Osteocyte (in vitro differentiated cells): ENCODE measurements at regions not wholly inside any gene's neighbourhood (a gene's known extent, or its start where the extent isn't known, plus 50 kb on each side); places are given as distances from the start of the nearest gene placed in this dataset.
"Not testable (repeated sequence)": the region's sequence is repeated elsewhere in the genome, so short reads cannot be mapped to it uniquely, and the experiment has no call there.

Source experiments
- DNase-seq: peaks from one replicate; pipeline ENCODE4 v3.0.0; 2021; ENCODE audit warnings: mixed read lengths; ENCODE audit not compliant: unreplicated experiment; ENCODE audit errors: extremely low spot score
- H3K27ac Mint-ChIP-seq: one replicate; pipeline ENCODE4 v1.8.0; 2021; ENCODE audit warnings: mild to moderate bottlenecking, mixed read lengths; ENCODE audit not compliant: unreplicated experiment
- H3K27me3 Mint-ChIP-seq: one replicate; pipeline ENCODE4 v1.8.0; 2021; ENCODE audit warnings: mixed read lengths; ENCODE audit not compliant: unreplicated experiment
- H3K36me3 Mint-ChIP-seq: one replicate; pipeline ENCODE4 v1.8.0; 2021; ENCODE audit warnings: mixed read lengths; ENCODE audit not compliant: unreplicated experiment
- H3K4me1 Mint-ChIP-seq: one replicate; pipeline ENCODE4 v1.8.0; 2021; ENCODE audit warnings: mixed read lengths; ENCODE audit not compliant: unreplicated experiment
- H3K4me3 Mint-ChIP-seq: one replicate; pipeline ENCODE4 v1.8.0; 2021; ENCODE audit warnings: mild to moderate bottlenecking, moderate library complexity, mixed read lengths; ENCODE audit not compliant: unreplicated experiment
- H3K9me3 Mint-ChIP-seq: one replicate; pipeline ENCODE4 v1.8.0; 2021; ENCODE audit warnings: mixed read lengths; ENCODE audit not compliant: unreplicated experiment
- TF ChIP-seq, protein P1 (sequence below): fragments of 200-600 bp; sonication (generic); IDR thresholded peaks from 2 replicates; pipeline ENCODE4 v1.5.0; 2021; ENCODE audit warnings: antibody characterized with exemption, mild to moderate bottlenecking, moderate library complexity

DNA sequence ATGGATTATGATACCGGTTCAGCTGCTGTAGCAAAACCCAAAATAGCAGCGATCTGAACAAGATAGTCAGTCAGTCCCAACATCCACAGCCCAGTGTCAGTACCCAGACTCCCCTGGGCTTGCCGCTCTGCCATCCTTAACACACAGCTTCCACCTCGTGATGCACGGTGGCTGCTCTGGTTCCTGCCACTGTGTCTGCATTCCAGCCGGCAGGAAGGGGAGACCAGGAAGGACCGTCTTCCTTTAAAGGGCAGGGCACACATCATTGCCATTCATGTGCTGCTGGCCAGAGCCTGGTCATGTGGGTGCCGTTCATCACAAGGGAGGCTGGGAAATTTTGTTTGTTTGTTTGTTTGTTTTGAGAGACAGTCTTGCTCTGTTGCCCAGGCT, 131.0 kb upstream of the IER5L start:
- peak; percentile 5 for DNase-seq
- H3K27me3 Mint-ChIP-seq = peaks cover 2% of the 10 kb centered on the region
- no peaks in the 10 kb centered on the region for H3K4me1 Mint-ChIP-seq
- no peaks in the 10 kb centered on the region for H3K36me3 Mint-ChIP-seq
- H3K4me3 Mint-ChIP-seq = no peak overlapping the region
- H3K27ac Mint-ChIP-seq = no peak overlapping the region
- H3K9me3 Mint-ChIP-seq = no peaks in the 10 kb centered on the region
- TF ChIP-seq, protein P1, sequence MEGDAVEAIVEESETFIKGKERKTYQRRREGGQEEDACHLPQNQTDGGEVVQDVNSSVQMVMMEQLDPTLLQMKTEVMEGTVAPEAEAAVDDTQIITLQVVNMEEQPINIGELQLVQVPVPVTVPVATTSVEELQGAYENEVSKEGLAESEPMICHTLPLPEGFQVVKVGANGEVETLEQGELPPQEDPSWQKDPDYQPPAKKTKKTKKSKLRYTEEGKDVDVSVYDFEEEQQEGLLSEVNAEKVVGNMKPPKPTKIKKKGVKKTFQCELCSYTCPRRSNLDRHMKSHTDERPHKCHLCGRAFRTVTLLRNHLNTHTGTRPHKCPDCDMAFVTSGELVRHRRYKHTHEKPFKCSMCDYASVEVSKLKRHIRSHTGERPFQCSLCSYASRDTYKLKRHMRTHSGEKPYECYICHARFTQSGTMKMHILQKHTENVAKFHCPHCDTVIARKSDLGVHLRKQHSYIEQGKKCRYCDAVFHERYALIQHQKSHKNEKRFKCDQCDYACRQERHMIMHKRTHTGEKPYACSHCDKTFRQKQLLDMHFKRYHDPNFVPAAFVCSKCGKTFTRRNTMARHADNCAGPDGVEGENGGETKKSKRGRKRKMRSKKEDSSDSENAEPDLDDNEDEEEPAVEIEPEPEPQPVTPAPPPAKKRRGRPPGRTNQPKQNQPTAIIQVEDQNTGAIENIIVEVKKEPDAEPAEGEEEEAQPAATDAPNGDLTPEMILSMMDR = no peak

DNA sequence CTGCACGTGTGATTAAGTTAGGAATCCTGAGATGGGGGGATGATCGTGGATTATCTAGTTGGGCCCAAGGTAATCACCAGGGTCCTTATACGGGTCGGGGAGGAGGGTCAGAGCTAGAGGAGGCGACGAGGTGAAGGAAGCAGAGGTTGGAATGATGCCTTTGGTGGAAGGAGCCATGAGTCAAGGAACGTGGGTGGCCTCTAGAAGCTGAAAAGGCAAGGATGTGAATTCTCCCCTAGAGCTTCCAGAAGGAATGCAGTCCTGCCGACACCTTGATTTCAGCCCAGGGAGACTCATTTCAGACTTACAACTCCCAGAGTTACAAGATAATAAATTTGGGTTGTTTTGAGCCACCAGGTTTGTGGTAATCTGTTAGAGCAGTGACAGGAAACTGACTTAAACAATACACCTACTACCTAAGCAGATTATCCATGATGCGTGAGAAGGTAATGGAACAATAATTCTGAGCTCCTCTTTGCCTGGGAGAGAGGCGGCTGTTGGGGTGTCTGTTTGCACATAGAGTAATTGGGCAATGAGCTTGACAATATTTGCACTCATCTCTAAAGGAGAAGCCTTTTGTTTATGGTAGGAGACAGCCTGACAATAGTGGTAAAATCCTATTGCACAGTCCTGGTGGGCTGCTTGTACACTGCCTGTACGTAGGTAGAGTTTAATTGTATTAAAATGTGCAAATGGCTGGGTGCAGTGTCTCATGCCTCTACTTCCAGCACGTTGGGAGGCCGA, 129.3 kb upstream of the IER5L start:
- Mint-ChIP-seq H3K27ac (no peak overlapping the region), H3K36me3 (no peaks in the 10 kb centered on the region)

DNA sequence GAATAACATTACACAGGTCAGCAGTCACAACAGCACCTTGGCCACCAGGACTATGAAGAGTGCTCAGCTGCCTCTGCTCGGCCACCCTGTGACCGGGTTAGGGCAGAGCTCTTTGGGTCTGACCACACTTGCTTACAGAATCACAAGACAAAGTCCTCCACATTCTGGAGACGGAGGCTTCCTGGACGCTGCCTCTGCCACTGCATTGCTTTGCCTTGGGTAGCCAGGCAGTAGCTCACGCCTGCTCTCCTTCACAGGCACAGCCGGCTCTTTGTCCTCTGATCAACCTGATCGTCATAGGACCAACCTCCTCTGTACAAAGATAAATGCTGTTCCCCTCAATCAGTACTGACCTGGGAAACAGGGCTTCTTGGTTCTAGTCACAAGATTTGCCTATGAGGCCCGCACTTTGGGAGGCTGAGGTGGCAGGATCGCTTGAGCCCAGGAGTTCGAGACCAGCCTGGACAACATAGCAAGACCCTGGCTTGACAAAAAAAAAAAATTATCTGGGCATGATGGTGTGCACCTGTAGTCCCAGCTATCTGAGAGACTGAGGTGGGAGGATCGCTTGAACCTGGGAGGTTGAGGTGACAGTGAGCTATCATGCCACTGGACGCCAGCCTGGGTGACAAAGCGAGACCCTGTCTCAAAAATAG, 128.4 kb upstream of the IER5L start:
- TF ChIP-seq, protein P1 = no peak
- DNase-seq = peak; percentile 70
- Mint-ChIP-seq H3K27ac (no peak overlapping the region), H3K4me3 (no peak overlapping the region), H3K9me3 (no peaks in the 10 kb centered on the region), H3K27me3 (peaks cover 2% of the 10 kb centered on the region), H3K36me3 (no peaks in the 10 kb centered on the region), H3K4me1 (no peaks in the 10 kb centered on the region)

More for the DNA sequence above, 129.3 kb upstream of the IER5L start:
- Mint-ChIP-seq H3K4me1 (no peaks in the 10 kb centered on the region), H3K4me3 (no peak overlapping the region), H3K9me3 (no peaks in the 10 kb centered on the region), H3K27me3 (peaks cover 2% of the 10 kb centered on the region)
- TF ChIP-seq, protein P1 = no peak
- no peak for DNase-seq

DNA sequence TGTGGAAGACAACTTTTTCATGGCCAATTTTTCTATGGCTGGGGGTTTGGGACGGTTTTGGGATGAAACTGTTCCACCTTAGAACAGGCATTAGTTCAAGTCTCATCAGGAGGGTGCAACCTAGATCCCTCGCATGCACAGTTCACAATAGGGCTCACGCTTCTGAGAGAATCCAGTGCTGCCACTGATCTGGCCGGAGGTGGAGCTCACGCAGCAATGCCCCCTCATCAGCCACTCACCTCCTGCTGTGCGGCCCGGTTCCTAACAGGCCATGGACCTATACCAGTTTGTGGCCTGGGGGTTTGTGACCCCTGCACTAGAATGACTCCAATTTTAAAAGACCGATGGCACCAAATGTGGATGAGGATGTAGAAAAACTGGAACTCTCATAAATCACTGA, 127.2 kb upstream of the IER5L start:
- peak; percentile 56 for DNase-seq
- H3K4me3 Mint-ChIP-seq = no peak overlapping the region
- H3K4me1 Mint-ChIP-seq = no peaks in the 10 kb centered on the region
- H3K9me3 Mint-ChIP-seq = no peaks in the 10 kb centered on the region
- no peak overlapping the region for H3K27ac Mint-ChIP-seq
- H3K27me3 Mint-ChIP-seq = peaks cover 2% of the 10 kb centered on the region
- no peaks in the 10 kb centered on the region for H3K36me3 Mint-ChIP-seq
- TF ChIP-seq, protein P1 = no peak

DNA sequence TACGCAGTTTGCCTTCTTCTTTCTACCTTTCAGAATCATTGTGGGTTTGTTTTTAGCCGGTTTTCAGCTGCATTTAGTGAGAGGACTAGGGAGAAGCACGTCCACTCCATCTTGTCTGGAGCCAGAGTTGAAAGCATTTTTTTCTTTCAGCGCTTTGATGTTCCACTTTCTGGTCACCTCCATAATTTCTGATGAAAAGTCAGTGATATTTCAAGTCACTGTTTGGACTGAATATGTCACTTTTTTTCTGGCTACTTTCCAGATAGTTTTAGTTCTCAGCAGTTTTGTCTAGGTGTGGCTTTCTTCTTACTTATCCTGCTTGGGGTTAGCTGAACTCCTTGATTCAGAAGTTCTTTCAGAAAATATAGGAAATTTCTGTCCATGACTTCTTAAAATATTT, 123.9 kb upstream of the IER5L start:
- H3K4me1 Mint-ChIP-seq = no peaks in the 10 kb centered on the region
- no peak for DNase-seq
- no peak overlapping the region for H3K27ac Mint-ChIP-seq
- H3K4me3 Mint-ChIP-seq = no peak overlapping the region
- TF ChIP-seq, protein P1 = no peak
- peaks cover 22% of the 10 kb centered on the region for H3K9me3 Mint-ChIP-seq
- no peaks in the 10 kb centered on the region for H3K36me3 Mint-ChIP-seq
- peaks cover 16% of the 10 kb centered on the region for H3K27me3 Mint-ChIP-seq

DNA sequence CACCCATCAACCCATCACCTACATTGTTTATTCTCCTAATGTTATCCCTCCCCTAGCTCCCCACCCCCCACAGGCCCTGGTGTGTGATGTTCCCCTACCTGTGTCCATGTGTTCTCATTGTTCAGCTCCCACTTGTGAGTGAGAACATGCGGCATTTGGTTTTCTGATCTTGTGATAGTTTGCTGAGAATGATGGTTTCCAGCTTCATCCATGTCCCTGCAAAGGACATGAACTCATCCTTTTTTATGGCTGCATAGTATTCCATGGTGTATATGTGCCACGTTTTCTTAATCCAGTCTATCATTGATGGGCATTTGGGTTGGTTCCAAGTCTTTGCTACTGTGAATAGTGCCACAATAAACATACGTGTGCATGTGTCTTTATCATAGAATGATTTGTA, 118.1 kb upstream of the IER5L start:
- not testable (repeated sequence) for H3K4me3 Mint-ChIP-seq, H3K27ac Mint-ChIP-seq, DNase-seq, H3K36me3 Mint-ChIP-seq, H3K4me1 Mint-ChIP-seq
- H3K9me3 Mint-ChIP-seq = peaks cover 36% of the 10 kb centered on the region
- H3K27me3 Mint-ChIP-seq = peaks cover 17% of the 10 kb centered on the region
